K562 (cell line): ENCODE measurements at regions not wholly inside any gene's neighbourhood (a gene's known extent, or its start where the extent isn't known, plus 50 kb on each side); places are given as distances from the start of the nearest gene placed in this dataset.
A peak's percentile ranks its signal among the peaks of the same experiment; 100 is the strongest.

ENCODE experiments used
- ATAC-seq: fragments of 200-7000 bp; cut with Tn5 transposase; 3 replicates; pipeline ENCODE4 v1.9.1; 2020; ENCODE audit warnings: moderate library complexity
- BruUV-seq: library from RNA; stranded (reverse); fragments of 400-500 nt; replicated peaks from 2 replicates; lab custom pipeline; 2021; lab: Mats Ljungman, UMichigan
- CTCF ChIA-PET: fragments of 300-600 bp; formaldehyde crosslinking; extraction: SDS; loops from one replicate; lab custom pipeline; 2021; ENCODE audit warnings: low intra/inter-chr PET ratio; lab: Yijun Ruan, JAX
- POLR2A ChIA-PET: fragments of 300-600, 350-650 bp; sonication (Branson Sonifier 250); formaldehyde crosslinking; extraction: SDS; loops from one replicate; lab custom pipeline; 2021; ENCODE audit warnings: antibody characterized with exemption, inconsistent platforms; lab: Yijun Ruan, JAX
- DNase-seq, 4 experiments: peaks; one replicate each; pipeline versions ENCODE4 v3.0.0 to v3.0.0-alpha.2; 2011 to 2018; ENCODE audit warnings: low spot score in 3 of 4, mixed read lengths in 3 of 4; ENCODE audit errors: extremely low read depth in 1 of 4
- FAIRE-seq: peaks from 2 replicates; lab custom pipeline; 2011; peaks lifted over from hg19 to GRCh38; lab: Jason Lieb, UNC
- H2AFZ ChIP-seq: 2 replicates; pipeline ENCODE4 v1.6.0; 2011; ENCODE audit warnings: low read depth, low read length, control low read depth, inconsistent platforms
- H3K27ac ChIP-seq: fragments of 200-600 bp; 3 replicates; pipeline ENCODE4 v1.8.0; 2011; ENCODE audit warnings: low read depth, mild to moderate bottlenecking, control low read depth, inconsistent platforms, low read length, moderate library complexity, mixed read lengths; ENCODE audit errors: extremely low read depth
- H3K27me3 ChIP-seq, 2 experiments: fragments of 300-600 bp in 1 of 2; 2 replicates in 1 of 2; 3 replicates in 1 of 2; pipeline versions ENCODE4 v1.6.0 to v1.8.0; 2011; ENCODE audit warnings: inconsistent platforms in 2 of 2, low read length in 2 of 2, mild to moderate bottlenecking in 1 of 2, mixed read lengths in 1 of 2, moderate library complexity in 1 of 2; ENCODE audit not compliant: control insufficient read depth in 2 of 2, insufficient read depth in 2 of 2
- H3K36me3 ChIP-seq: fragments of 300-600 bp; 3 replicates; pipeline ENCODE4 v1.8.0; 2011; ENCODE audit warnings: mild to moderate bottlenecking, low read length, inconsistent platforms; ENCODE audit not compliant: control insufficient read depth, insufficient read depth
- H3K4me1 ChIP-seq, 2 experiments: fragments of 200-600 bp in 1 of 2; replicated peaks in 1 of 2; 2 replicates in 1 of 2; 3 replicates in 1 of 2; pipeline versions ENCODE4 v1.5.1 to v1.8.0; 2011; ENCODE audit warnings: inconsistent platforms in 2 of 2, low read length in 2 of 2, mild to moderate bottlenecking in 1 of 2, mixed read lengths in 1 of 2, moderate library complexity in 1 of 2; ENCODE audit not compliant: control insufficient read depth in 2 of 2, insufficient read depth in 2 of 2
- H3K4me2 ChIP-seq: 2 replicates; pipeline ENCODE4 v1.6.1; 2011; ENCODE audit warnings: low read length, control low read depth, inconsistent platforms, mixed read lengths; ENCODE audit not compliant: insufficient read depth
- H3K4me3 ChIP-seq: fragments of 200-600 bp; sonication (generic), shearing (Covaris generic); 2 replicates; pipeline ENCODE4 v1.5.1; 2016; ENCODE audit warnings: control low read depth, inconsistent platforms
- H3K79me2 ChIP-seq: fragments of 200-600 bp; 3 replicates; pipeline ENCODE4 v1.8.0; 2011; ENCODE audit warnings: low read length, inconsistent platforms; ENCODE audit not compliant: control insufficient read depth, insufficient read depth
- H3K9ac ChIP-seq, 2 experiments: 2 replicates each; pipeline versions ENCODE4 v1.6.0 to v1.6.1; 2011; ENCODE audit warnings: low read depth in 2 of 2, low read length in 2 of 2, control low read depth in 1 of 2, inconsistent platforms in 1 of 2, mild to moderate bottlenecking in 1 of 2, mixed read lengths in 1 of 2; ENCODE audit not compliant: insufficient read depth in 1 of 2
- H3K9me1 ChIP-seq: one replicate; pipeline ENCODE4 v1.6.0; 2011; ENCODE audit warnings: inconsistent platforms, mild to moderate bottlenecking, low read length, moderate library complexity; ENCODE audit not compliant: control insufficient read depth, insufficient read depth
- H3K9me3 ChIP-seq: replicated peaks from 2 replicates; pipeline ENCODE4 v1.5.1; 2011; ENCODE audit warnings: low read depth, low read length, inconsistent platforms; ENCODE audit not compliant: control insufficient read depth, insufficient read depth
- H4K20me1 ChIP-seq: replicated peaks from 2 replicates; pipeline ENCODE4 v1.6.1; 2011; ENCODE audit warnings: low read length, inconsistent platforms, mixed read lengths; ENCODE audit not compliant: control insufficient read depth, insufficient read depth
- BMI1 ChIP-seq: fragments of 150-350 bp; IDR thresholded peaks from 2 replicates; pipeline ENCODE4 v1.6.1; 2014; ENCODE audit warnings: low read length
- CBX8 ChIP-seq: fragments of 200-600 bp; sonication (generic); IDR thresholded peaks from 2 replicates; pipeline ENCODE4 v1.6.1; 2012; ENCODE audit warnings: borderline replicate concordance, mixed run types, low read depth, mild to moderate bottlenecking, moderate library complexity, mixed read lengths, low read length, control low read depth, inconsistent platforms; ENCODE audit not compliant: poor library complexity, severe bottlenecking; ENCODE audit errors: extremely low read depth
- PBX2 ChIP-seq, 2 experiments: IDR thresholded peaks in 1 of 2; conservative IDR thresholded peaks in 1 of 2; 2 replicates each; pipeline ENCODE4 v1.6.1; 2016; ENCODE audit warnings: low read depth in 2 of 2, mild to moderate bottlenecking in 1 of 2, missing compliant biosample characterization in 1 of 2, missing genetic modification characterization in 1 of 2, moderate library complexity in 1 of 2
- POLR2AphosphoS2 ChIP-seq: IDR thresholded peaks from 2 replicates; pipeline ENCODE4 v1.6.1; 2012; ENCODE audit warnings: low read length, improper control_type of control experiment
- RBM17 ChIP-seq: fragments of 200-400 bp; formaldehyde crosslinking; IDR thresholded peaks from 2 replicates; pipeline ENCODE4 v1.6.1; 2017; ENCODE audit warnings: low read depth, mild to moderate bottlenecking, low read length, borderline replicate concordance
- RNF2 ChIP-seq: sonication (generic); IDR thresholded peaks from 2 replicates; pipeline ENCODE4 v1.6.1; 2016
- TAF9B ChIP-seq: fragments of 450-650 bp; IDR thresholded peaks from 2 replicates; pipeline ENCODE4 v1.6.1; 2018; ENCODE audit warnings: mild to moderate bottlenecking; ENCODE audit not compliant: partially characterized antibody
- ZNF407 ChIP-seq: fragments of 450-650 bp; IDR thresholded peaks from 2 replicates; pipeline ENCODE4 v1.6.1; 2016; ENCODE audit warnings: low read depth
- WGBS: fragments of 100-300 bp; shearing (Covaris generic); methylation state at CpG from one replicate; pipeline ENCODE4 v1.1.6; 2016; ENCODE audit warnings: low coverage, mixed read lengths; ENCODE audit not compliant: insufficient coverage; ENCODE audit errors: missing lambda C conversion rate; 5-methylcytosine and 5-hydroxymethylcytosine counted together
- in situ Hi-C: fragments of 300-500 bp; cut with MboI; formaldehyde crosslinking; loops from 4 replicates; pipeline ENCODE4 v1.15.0; 2018; ENCODE audit warnings: inconsistent platforms, mixed read lengths
- intact Hi-C: fragments of 100-400 bp; cut with micrococcal nuclease; formaldehyde crosslinking; loops from 2 replicates; pipeline ENCODE4 v1.14.2; 2022

DNA sequence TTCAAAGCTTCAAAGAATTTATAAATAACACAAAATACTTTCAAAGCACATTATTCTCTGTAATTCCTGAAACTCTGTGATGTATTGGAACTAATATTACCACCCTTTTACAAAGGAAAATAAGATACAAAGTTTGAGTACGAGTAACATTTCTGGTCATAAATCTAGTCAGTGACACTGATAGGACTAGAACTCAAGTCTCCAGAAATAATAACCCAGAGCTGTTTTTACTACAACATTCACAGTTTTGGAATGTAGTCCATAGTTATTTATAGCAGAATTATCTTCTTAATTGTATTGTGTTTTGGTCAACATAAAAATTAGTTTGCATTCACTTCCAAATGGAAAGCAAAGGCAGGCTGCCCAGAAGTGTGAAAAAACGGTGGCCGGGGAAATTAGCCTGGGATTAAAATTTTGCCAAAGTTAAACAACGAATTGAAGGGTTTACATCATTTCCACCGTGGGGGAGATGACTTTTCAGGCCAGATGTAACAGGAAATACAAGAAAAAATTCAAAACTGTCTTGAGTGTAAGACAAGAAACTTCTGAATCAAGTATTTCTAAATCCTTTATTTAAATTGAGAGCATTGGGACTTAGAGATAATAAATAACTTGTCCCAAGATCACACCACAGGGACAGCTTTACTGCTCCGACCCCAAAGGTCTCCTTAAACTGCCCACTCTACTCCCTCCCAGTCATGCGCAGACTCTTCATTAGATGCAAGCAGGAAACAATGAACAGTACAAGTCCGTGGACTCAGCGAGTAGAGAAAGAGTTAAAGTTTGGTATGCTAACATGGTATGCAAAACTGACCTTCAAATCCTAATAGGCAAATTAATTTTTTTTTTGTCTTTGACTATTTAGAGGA is 74.3 kb upstream of the VGLL4 start:
- BruUV-seq = TSS peak; percentile 50
- 0 out of 2 replicates have a peak, but pooled peaks cover 3% of the 10 kb centered on the region for H4K20me1 ChIP-seq
- ChIA-PET CTCF (no interaction called here), POLR2A (interaction anchor here (1.5 kb wide), 1 partner anchor 11 kb away, joined by 7 read pairs; no protein-coding TSS in a partner anchor)
- no peaks in the 10 kb centered on the region; the same call in 1 of the 2 replicates for H3K9me3 ChIP-seq
- no peak overlapping the region for H2AFZ ChIP-seq
- no peaks in the 10 kb centered on the region for H3K36me3 ChIP-seq
- no peaks in the 10 kb centered on the region for H3K9me1 ChIP-seq
- peak; percentile 29 for FAIRE-seq
- ATAC-seq = no peak
- H3K9ac ChIP-seq = no peak overlapping the region
- no peaks in the 10 kb centered on the region for H3K79me2 ChIP-seq
- H3K4me1 ChIP-seq = peaks cover 0 to 19% of the 10 kb centered on the region in 2 experiments; a peak in 3 of 5 replicates
- in situ Hi-C loops = no loop called here
- intact Hi-C loops = no loop called here
- no peak overlapping the region for H3K27ac ChIP-seq
- H3K27me3 ChIP-seq = peaks cover 47 to 51% of the 10 kb centered on the region in 2 experiments
- WGBS = 17% methylated on average over 9 of the region's 9 CpGs
- no peak for DNase-seq
- no peak overlapping the region for H3K4me3 ChIP-seq
- no peak overlapping the region for H3K4me2 ChIP-seq
- TF ChIP-seq ZNF407 = no peak
- TF ChIP-seq PBX2 (CRISPR knock-in tag; IDR thresholded peaks at IDR 0.05; ENCODE audit: low read depth) = no peak
- TF ChIP-seq PBX2 (tag; conservative IDR thresholded peaks at IDR 0.05; ENCODE audit: low read depth) = peak; percentile 62
- peak; percentile 66; the same call in 1 of the 2 replicates for TF ChIP-seq BMI1
- peak; percentile 43; the same call in 1 of the 2 replicates for TF ChIP-seq RNF2
- no peak for TF ChIP-seq POLR2AphosphoS2
- TF ChIP-seq CBX8 = peak; percentile 99
- TF ChIP-seq TAF9B = no peak
- no peak for TF ChIP-seq RBM17
